CD4-positive, alpha-beta T cell treated with Interleukin-4 for 4 hours (primary cell): ENCODE measurements at regions not wholly inside any gene's neighbourhood (a gene's known extent, or its start where the extent isn't known, plus 50 kb on each side); places are given as distances from the start of the nearest gene placed in this dataset.

Experiments
- DNase-seq: peaks from one replicate; pipeline ENCODE4 v3.0.0-alpha.2; 2020

DNA sequence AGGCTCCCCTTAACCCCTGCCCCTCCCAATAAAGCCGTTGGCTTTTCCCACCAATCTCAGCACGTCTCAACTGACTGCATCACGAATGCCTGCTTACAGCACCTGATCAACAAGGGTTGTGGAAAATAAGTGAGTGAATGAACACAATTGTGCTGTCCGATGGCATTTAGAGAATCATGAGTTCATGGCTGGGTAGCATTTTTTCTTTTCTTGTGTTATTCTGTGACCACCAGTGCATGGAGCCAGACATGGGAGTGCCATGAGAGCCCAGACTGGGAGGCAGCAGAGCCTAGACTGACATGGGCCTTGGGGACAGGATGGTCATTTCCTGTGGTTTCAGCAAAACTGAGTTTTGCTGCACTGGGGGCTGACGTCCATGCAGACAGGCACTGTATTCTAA lies 254.1 kb upstream of the IGFBP3 start:
- no peak for DNase-seq

GRCh38 chr7:46174196-46174580 lies 253.1 kb upstream of the IGFBP3 start:
- DNase-seq, result no peak

DNA sequence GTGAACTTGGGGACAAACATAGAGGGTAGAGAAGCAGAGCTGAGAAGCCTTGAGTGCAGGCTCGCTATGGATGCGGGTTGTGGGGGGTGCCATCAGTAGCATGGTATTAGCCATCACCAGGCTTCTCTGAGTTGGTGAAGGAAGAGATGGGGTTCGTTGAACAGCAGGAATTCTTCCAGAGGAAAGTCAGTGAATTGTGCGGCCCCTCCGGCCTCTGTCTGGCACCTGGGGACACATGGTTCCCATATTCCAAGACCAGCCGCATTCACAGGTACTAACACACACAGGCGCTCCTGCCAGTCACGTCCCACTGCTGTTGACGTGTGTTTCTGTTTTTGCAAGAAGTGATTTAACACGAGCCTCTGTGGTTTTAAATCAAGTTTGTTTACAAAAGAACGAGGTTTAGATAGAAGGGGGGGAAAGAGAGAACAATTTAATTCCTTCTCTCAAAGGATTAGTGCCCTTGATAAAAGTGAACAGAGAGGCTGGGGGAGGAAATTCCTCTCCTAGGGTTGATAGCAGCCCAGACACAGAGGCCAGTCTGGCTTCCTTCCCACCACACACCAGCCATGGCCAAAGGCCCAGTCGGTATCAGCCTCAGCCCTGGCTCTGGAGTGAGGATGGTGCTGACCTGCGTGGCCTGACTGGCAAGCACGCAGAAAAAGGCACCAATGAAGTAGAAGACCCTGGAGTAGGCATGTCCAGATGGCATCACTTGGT lies 252.6 kb upstream of the IGFBP3 start:
- DNase-seq, result no peak

GRCh38 chr7:46170792-46171191 lies 249.7 kb upstream of the IGFBP3 start:
- no peak for DNase-seq

GRCh38 chr7:46170021-46170420 lies 248.9 kb upstream of the IGFBP3 start:
- no peak for DNase-seq

DNA sequence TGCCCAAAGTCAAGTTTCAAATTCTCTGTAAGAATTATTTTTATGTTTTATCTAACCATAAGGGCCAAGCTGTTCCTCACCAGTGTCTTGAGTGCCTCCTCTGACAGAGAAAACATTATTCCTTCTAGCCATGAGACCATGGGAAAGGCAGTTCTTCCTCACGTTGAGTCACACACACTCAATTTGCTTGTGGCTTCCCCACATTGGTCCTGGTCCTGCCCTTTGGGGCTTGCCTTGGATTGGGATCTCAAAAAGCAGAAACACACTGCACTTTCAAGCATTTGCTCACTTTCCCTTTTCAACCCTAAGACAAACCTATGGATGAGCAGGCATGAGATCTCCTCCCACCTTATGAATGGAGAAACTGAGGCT lies 248.3 kb upstream of the IGFBP3 start:
- DNase-seq, result no peak

GRCh38 chr7:46168671-46169383 lies 247.8 kb upstream of the IGFBP3 start:
- DNase-seq, result no peak

DNA sequence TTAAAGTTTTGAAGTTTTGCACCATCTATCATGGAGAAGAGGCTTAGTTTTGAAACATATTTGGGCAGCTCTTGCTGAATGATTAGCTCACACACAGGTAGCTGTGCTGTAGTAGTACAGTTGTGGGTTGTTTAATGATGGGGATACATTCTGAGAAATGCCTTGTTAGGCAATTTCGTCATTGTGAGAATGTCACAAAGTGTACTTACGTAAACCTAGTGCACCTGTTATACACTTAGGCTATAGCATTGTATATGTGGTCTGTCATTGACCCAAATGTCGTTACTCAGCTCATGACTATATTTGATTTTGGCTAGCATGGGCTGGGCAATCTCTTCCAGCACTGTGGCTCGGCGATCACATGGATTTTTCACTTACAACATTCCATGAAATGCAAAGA lies 247.2 kb upstream of the IGFBP3 start:
- DNase-seq, result no peak

DNA sequence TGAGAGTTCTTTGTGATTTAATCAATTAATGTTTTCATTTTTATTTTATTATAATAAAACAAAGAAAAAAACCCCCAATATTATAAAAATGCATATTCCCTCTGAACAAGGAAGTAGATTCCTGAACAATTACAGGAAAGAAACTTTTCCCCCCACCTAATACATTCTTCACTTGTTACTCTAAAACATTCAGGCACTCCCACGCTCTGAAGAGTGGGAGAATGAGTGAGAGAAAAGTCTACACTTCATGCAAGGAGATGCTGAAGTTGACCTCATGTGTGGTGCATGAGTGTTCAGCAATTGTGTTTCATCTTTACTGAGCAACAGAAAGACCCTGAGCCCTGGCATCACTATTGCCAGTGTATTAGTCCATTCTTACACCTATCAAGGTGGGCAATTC lies 244.2 kb upstream of the IGFBP3 start:
- DNase-seq, result no peak

- no peak for DNase-seq
Observed at GRCh38 chr7:46164629-46165028, 243.6 kb upstream of the IGFBP3 start.

GRCh38 chr7:46163246-46163645 lies 242.2 kb upstream of the IGFBP3 start:
- DNase-seq, result no peak

GRCh38 chr7:46162609-46163008 lies 241.5 kb upstream of the IGFBP3 start:
- no peak for DNase-seq

DNA sequence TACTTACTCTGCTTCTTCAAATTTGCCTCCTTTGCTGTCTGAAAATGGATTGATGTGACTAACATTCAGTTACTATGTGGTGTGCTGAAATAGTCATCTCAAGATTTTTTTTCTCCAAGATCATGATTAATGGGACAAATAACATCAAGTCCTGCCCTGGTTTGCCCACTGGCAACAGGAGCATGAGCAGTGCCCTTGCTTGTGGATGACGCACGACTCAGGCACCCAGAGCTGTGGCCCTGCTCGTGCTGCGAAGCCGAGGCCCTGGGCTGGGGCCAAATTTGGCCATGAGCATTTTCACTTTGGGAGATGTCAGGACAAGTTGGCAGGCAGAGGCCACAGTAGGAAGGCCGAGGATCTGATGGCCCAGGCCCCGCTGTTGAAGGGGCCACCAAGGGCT lies 239.8 kb upstream of the IGFBP3 start:
- no peak for DNase-seq

GRCh38 chr7:46157931-46158330 lies 236.9 kb upstream of the IGFBP3 start:
- DNase-seq, result no peak

GRCh38 chr7:46157404-46157803 lies 236.3 kb upstream of the IGFBP3 start:
- DNase-seq, result no peak

DNA sequence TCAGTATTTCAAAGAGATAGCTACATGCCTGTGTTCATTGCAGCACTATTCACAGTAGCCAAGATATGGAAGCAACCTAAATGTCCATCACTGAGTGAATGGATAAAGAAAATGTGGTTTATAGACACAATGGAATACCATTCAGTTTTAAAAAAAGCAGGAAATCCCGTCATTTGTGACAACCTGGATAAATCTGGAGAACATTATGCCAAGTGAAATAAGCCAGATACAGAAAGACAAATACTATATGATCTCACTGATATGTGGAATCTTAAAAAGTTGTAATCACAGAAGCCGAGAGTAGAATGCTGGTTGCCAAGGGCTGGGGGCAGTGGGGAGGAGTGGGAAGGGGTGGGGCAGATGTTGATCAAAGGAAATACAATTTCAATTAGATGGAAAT lies 235.8 kb upstream of the IGFBP3 start:
- DNase-seq, result no peak

DNA sequence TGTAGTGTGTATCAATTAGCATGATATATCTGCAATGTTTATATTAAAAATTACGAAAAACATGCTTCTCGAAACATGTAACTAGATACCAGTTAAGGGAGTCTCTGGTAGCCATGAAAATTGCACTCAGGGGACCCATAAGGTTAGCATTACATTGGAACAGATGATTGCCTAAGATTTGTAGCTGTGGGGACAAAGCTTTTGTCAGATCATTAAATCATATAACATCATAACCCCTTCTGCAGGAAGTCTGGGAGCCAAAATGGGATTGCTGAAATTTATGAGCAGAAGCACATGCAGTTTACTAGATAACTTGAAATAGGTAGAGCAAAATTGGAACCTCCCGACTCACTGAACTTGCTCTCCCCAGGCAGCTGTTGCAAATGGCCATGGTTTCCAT lies 235.0 kb upstream of the IGFBP3 start:
- no peak for DNase-seq

DNA sequence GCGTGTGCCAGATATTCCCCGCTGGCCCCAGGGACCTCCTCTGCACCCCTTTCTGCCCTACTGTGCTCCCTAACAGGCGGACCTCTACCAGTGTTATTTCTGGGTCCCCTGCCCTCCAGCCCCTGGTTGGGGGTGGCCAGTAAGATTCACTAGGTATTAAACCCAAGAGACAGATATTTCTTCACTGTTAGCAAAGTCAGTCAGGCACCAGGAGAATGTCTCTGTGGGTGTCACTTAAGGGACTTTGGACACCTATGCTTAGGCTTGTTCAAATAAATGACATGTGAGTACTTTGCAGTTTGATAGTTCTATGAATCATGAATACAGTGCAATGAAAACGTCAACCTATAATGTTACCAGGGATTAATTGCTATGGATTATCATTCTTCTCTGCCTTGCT lies 234.3 kb upstream of the IGFBP3 start:
- DNase-seq, result no peak

DNA sequence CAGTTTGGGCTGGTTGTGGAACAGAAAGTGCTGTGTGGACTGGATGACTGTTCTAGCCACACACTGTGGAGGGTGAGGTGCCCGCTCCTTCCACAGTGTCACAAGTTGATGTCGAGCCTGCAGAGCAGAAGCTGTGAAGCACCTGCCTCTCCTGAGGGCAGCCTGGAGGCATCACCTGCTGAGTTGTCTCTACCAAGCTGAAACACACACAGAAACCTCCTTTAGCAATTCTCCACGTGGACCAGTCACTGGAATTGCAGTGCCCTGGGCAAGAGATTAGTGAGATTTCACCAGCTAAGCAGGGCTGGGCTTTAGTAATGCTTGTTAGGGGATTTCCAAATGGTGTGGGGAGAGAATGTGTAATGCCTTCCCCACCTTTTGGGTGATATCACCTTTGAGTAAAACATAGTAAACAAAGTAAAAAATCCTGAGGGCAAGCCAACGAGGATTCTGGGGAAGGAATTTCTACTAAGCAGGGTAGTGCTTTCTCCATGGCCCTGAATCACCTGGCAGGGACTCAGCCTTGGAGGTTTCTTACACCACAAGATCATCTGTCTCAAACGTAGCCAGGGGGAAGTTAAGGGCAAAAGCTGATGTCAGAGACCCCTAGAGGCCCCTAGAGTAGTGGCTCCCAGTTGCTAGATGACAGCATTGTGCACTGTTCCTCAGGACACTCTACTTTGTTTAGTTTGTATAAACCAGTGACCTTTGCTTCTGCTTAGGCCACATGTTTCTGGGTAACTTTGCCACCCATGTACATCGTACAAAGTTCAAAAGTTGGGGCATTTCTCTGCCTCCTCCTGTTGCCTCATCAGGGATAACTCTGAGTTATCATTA lies 233.1 kb upstream of the IGFBP3 start:
- no peak for DNase-seq

GRCh38 chr7:46153583-46153950 lies 232.5 kb upstream of the IGFBP3 start:
- DNase-seq, result no peak

- no peak for DNase-seq
Observed at GRCh38 chr7:46152696-46153095, 231.6 kb upstream of the IGFBP3 start.

DNA sequence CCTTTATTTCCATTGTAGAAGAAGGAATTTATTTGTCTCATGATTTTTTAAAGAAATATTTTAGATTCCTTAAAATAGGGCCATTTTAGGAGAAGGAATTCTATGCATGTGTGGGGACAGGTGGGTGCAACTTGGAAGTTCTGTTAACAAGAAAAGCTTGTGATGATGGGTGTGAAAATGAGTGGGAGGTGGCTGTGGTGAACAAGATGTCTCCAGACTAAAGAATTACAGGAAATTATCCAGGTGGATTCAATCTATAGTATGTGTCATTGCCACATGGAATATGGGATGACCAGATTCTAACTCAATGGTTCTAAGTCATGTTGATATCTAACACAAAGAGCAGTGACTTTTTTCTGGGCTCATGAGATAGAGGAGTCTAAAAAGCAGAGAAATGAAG lies 229.6 kb upstream of the IGFBP3 start:
- DNase-seq, result no peak

- DNase-seq, result no peak
Observed at GRCh38 chr7:46150202-46150601, 229.1 kb upstream of the IGFBP3 start.

- DNase-seq, result no peak
Observed at GRCh38 chr7:46147871-46148270, 226.8 kb upstream of the IGFBP3 start.
